ENCODE measurements at regions not wholly inside any gene's neighbourhood (a gene's known extent, or its start where the extent isn't known, plus 50 kb on each side); places are given as distances from the start of the nearest gene placed in this dataset.
A peak's percentile ranks its signal among the peaks of the same experiment; 100 is the strongest.

- DNase-seq: no peak
Measured at GRCh38 chr4:173917255-173917960, 366.1 kb downstream of the FBXO8 start.

- DNase-seq: no peak
Measured at GRCh38 chr4:173913496-173913895, 370.0 kb downstream of the FBXO8 start.

GRCh38 chr4:173912384-173912783, 371.1 kb downstream of the FBXO8 start:
- DNase-seq: no peak

- DNase-seq: no peak
Measured at GRCh38 chr4:173910891-173911290, 372.6 kb downstream of the FBXO8 start.

GRCh38 chr4:173909294-173909693, 374.2 kb downstream of the FBXO8 start:
- DNase-seq: no peak

GRCh38 chr4:173899813-173900212, 369.8 kb upstream of the HAND2 start:
- no peak for DNase-seq

GRCh38 chr4:173891072-173891471, 361.0 kb upstream of the HAND2 start:
- DNase-seq: no peak

- no peak for DNase-seq
Measured at GRCh38 chr4:173883821-173884220, 353.8 kb upstream of the HAND2 start.

- DNase-seq: no peak
Measured at GRCh38 chr4:173880897-173881296, 350.9 kb upstream of the HAND2 start.

GRCh38 chr4:173879509-173879908, 349.5 kb upstream of the HAND2 start:
- peak; percentile 5 for DNase-seq

- no peak for DNase-seq
Measured at GRCh38 chr4:173878701-173879100, 348.7 kb upstream of the HAND2 start.

- no peak for DNase-seq
Measured at GRCh38 chr4:173871643-173872042, 341.6 kb upstream of the HAND2 start.

- DNase-seq: no peak
Measured at GRCh38 chr4:173866322-173867026, 336.4 kb upstream of the HAND2 start.

- no peak for DNase-seq
Measured at GRCh38 chr4:173862754-173863153, 332.7 kb upstream of the HAND2 start.

GRCh38 chr4:173860094-173860493, 330.1 kb upstream of the HAND2 start:
- DNase-seq: peak; percentile 3

- no peak for DNase-seq
Measured at GRCh38 chr4:173859091-173859713, 329.2 kb upstream of the HAND2 start.

GRCh38 chr4:173858471-173858870, 328.4 kb upstream of the HAND2 start:
- no peak for DNase-seq

GRCh38 chr4:173857828-173858227, 327.8 kb upstream of the HAND2 start:
- no peak for DNase-seq

GRCh38 chr4:173855015-173855414, 325.0 kb upstream of the HAND2 start:
- no peak for DNase-seq

- no peak for DNase-seq
Measured at GRCh38 chr4:173852775-173853174, 322.7 kb upstream of the HAND2 start.

GRCh38 chr4:173845580-173845979, 315.6 kb upstream of the HAND2 start:
- DNase-seq: no peak

- DNase-seq: no peak
Measured at GRCh38 chr4:173839865-173840264, 309.8 kb upstream of the HAND2 start.

- DNase-seq: no peak
Measured at GRCh38 chr4:173837517-173837916, 307.5 kb upstream of the HAND2 start.

GRCh38 chr4:173835903-173836302, 305.9 kb upstream of the HAND2 start:
- peak; percentile 2 for DNase-seq

All from DMS53 (cell line).